Natural killer cell (primary cell): ENCODE measurements at regions not wholly inside any gene's neighbourhood (a gene's known extent, or its start where the extent isn't known, plus 50 kb on each side); places are given as distances from the start of the nearest gene placed in this dataset.
"Not testable (repeated sequence)": the region's sequence is repeated elsewhere in the genome, so short reads cannot be mapped to it uniquely, and the experiment has no call there.

Source experiments
- ATAC-seq, 3 donors: fragments of 150-1000 bp in 2 of 3; fragments of 200-7000 bp in 1 of 3; cut with Tn5 transposase; 1 replicate in 1 of 3; 2 replicates in 2 of 3; pipeline ENCODE4 v1.10.0; 2021; ENCODE audit warnings: mild to moderate bottlenecking in 2 of 3, moderate library complexity in 2 of 3
- DNase-seq, 2 donors: peaks; one replicate each; pipeline versions ENCODE4 v3.0.0 to v3.0.0-alpha.2; 2013 to 2021; ENCODE audit warnings: mixed read lengths in 1 of 2
- H3K27ac ChIP-seq: one replicate; pipeline ENCODE4 v1.5.1; 2013; ENCODE audit warnings: mild to moderate bottlenecking, low read length
- H3K27me3 ChIP-seq: one replicate; pipeline ENCODE4 v1.6.1; 2013; ENCODE audit warnings: low read length; ENCODE audit not compliant: control insufficient read depth, insufficient read depth
- H3K36me3 ChIP-seq: one replicate; pipeline ENCODE4 v1.6.1; 2013; ENCODE audit warnings: low read length; ENCODE audit not compliant: control insufficient read depth, insufficient read depth
- H3K4me1 ChIP-seq: one replicate; pipeline ENCODE4 v1.6.1; 2013; ENCODE audit warnings: low read length; ENCODE audit not compliant: control insufficient read depth, insufficient read depth
- H3K4me3 ChIP-seq: one replicate; pipeline ENCODE4 v1.5.1; 2013; ENCODE audit warnings: low read length
- H3K9me3 ChIP-seq: one replicate; pipeline ENCODE4 v1.6.1; 2013; ENCODE audit warnings: low read length; ENCODE audit not compliant: control insufficient read depth, insufficient read depth
- H3K27ac Mint-ChIP-seq, 2 donors: one replicate each; pipeline ENCODE4 v1.8.0; 2022; ENCODE audit warnings: mild to moderate bottlenecking in 2 of 2, mixed read lengths in 2 of 2, moderate library complexity in 1 of 2
- H3K27me3 Mint-ChIP-seq, 2 donors: one replicate each; pipeline ENCODE4 v1.8.0; 2022; ENCODE audit warnings: low read depth in 2 of 2, mixed read lengths in 2 of 2
- H3K36me3 Mint-ChIP-seq: one replicate; pipeline ENCODE4 v1.8.0; 2022; ENCODE audit warnings: mixed read lengths
- H3K4me1 Mint-ChIP-seq, 2 donors: one replicate each; pipeline ENCODE4 v1.8.0; 2022; ENCODE audit warnings: mixed read lengths in 2 of 2
- H3K4me3 Mint-ChIP-seq: one replicate; pipeline ENCODE4 v1.8.0; 2022; ENCODE audit warnings: mild to moderate bottlenecking, moderate library complexity, mixed read lengths
- H3K9me3 Mint-ChIP-seq, 2 donors: one replicate each; pipeline ENCODE4 v1.8.0; 2022; ENCODE audit warnings: mixed read lengths in 2 of 2
- WGBS: methylation state at CpG from one replicate; pipeline ENCODE4 v1.1.7; 2013; ENCODE audit warnings: missing lambda C conversion rate; ENCODE audit not compliant: insufficient coverage; 5-methylcytosine and 5-hydroxymethylcytosine counted together
- intact Hi-C: fragments of 100-400 bp; cut with micrococcal nuclease; formaldehyde crosslinking; loops from one replicate; pipeline ENCODE4 v1.14.2; 2022
- TF ChIP-seq, protein P1 (sequence below): fragments of 200-600 bp; IDR thresholded peaks from one replicate; pipeline ENCODE4 v1.8.0; 2022; ENCODE audit warnings: antibody characterized with exemption

DNA sequence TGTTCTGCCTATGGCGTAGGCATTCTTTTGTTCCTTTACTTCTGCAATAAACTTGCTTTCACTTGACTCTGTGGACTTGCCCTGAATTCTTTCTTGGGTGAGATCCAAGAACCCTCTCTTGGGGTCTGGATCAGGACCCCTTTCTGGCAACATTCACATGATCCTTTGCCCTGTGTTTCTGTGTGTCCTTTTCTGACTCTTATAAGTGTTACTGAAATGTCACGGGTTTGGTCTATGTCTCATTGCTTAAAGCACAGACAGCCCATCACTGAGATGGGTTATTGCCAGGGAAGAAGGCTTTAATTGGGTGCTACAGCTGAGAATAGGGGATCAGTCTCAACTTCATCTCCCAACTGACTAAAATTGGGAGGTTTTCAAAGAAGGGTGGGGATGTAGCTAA, 110.9 kb upstream of the XPO1 start:
- no peak overlapping the region for H3K4me3 Mint-ChIP-seq
- no peaks in the 10 kb centered on the region for H3K9me3 Mint-ChIP-seq
- no peak overlapping the region for H3K27ac ChIP-seq
- no peak overlapping the region for H3K27ac Mint-ChIP-seq
- no peaks in the 10 kb centered on the region for H3K27me3 ChIP-seq
- no peaks in the 10 kb centered on the region for H3K36me3 Mint-ChIP-seq
- TF ChIP-seq, protein P1, sequence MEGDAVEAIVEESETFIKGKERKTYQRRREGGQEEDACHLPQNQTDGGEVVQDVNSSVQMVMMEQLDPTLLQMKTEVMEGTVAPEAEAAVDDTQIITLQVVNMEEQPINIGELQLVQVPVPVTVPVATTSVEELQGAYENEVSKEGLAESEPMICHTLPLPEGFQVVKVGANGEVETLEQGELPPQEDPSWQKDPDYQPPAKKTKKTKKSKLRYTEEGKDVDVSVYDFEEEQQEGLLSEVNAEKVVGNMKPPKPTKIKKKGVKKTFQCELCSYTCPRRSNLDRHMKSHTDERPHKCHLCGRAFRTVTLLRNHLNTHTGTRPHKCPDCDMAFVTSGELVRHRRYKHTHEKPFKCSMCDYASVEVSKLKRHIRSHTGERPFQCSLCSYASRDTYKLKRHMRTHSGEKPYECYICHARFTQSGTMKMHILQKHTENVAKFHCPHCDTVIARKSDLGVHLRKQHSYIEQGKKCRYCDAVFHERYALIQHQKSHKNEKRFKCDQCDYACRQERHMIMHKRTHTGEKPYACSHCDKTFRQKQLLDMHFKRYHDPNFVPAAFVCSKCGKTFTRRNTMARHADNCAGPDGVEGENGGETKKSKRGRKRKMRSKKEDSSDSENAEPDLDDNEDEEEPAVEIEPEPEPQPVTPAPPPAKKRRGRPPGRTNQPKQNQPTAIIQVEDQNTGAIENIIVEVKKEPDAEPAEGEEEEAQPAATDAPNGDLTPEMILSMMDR = no peak
- intact Hi-C loops = no loop called here
- peaks cover 16% of the 10 kb centered on the region for H3K9me3 ChIP-seq
- no peaks in the 10 kb centered on the region for H3K36me3 ChIP-seq
- no peak overlapping the region for H3K4me3 ChIP-seq
- ATAC-seq = no peak
- WGBS = 96% methylated on average over 2 of the region's 2 CpGs
- H3K27me3 Mint-ChIP-seq = no peaks in the 10 kb centered on the region
- H3K4me1 Mint-ChIP-seq = no peaks in the 10 kb centered on the region
- DNase-seq = no peak
- no peaks in the 10 kb centered on the region for H3K4me1 ChIP-seq

DNA sequence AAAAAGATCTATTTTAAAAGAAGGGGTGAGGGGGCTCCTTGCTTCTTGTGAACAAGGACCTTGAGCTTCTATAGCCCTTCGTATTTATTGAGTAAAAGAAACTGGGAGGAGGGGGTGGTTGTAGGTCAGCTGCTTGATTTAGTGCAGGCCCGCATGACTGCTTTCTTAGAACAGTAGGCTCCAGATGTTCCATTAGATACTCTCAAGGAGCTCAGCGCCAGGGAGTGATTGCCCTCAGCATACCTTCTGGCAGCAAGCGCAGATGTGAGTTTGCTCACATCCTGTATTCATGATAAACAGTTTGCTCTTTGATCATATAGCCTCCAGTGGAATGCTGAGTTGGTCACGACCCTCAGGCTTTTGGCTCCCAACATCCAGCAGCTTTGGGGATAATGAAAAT, 108.9 kb upstream of the XPO1 start:
- Histone ChIP-seq H3K4me1 (no peaks in the 10 kb centered on the region), H3K27me3 (no peaks in the 10 kb centered on the region), H3K9me3 (peaks cover 16% of the 10 kb centered on the region), H3K4me3 (no peak overlapping the region), H3K36me3 (no peaks in the 10 kb centered on the region), H3K27ac (no peak overlapping the region)
- ATAC-seq = no peak
- Mint-ChIP-seq H3K9me3 (no peaks in the 10 kb centered on the region), H3K27me3 (no peaks in the 10 kb centered on the region), H3K27ac (no peak overlapping the region), H3K4me3 (no peak overlapping the region), H3K4me1 (no peaks in the 10 kb centered on the region), H3K36me3 (no peaks in the 10 kb centered on the region)
- 92% methylated on average over 4 of the region's 5 CpGs for WGBS
- intact Hi-C loops = no loop called here
- TF ChIP-seq, protein P1 = no peak
- DNase-seq = no peak

GRCh38 chr2:61645911-61646310, 107.8 kb upstream of the XPO1 start:
- H3K4me1 Mint-ChIP-seq = no peaks in the 10 kb centered on the region
- intact Hi-C loops = no loop called here
- Histone ChIP-seq H3K27me3 (no peaks in the 10 kb centered on the region), H3K9me3 (peaks cover 16% of the 10 kb centered on the region), H3K4me3 (no peak overlapping the region), H3K4me1 (no peaks in the 10 kb centered on the region), H3K36me3 (no peaks in the 10 kb centered on the region), H3K27ac (no peak overlapping the region)
- DNase-seq (no peak), ATAC-seq (no peak)
- no peaks in the 10 kb centered on the region for H3K36me3 Mint-ChIP-seq
- no peak overlapping the region for H3K4me3 Mint-ChIP-seq
- H3K27me3 Mint-ChIP-seq = no peaks in the 10 kb centered on the region
- no peaks in the 10 kb centered on the region for H3K9me3 Mint-ChIP-seq
- TF ChIP-seq, protein P1 = no peak
- H3K27ac Mint-ChIP-seq = no peak overlapping the region
- WGBS = no CpG with 5 or more reads among the region's 1 CpG

- DNase-seq, H3K27me3 ChIP-seq, intact Hi-C loops, H3K36me3 ChIP-seq, H3K27me3 Mint-ChIP-seq, H3K27ac ChIP-seq, ATAC-seq, H3K36me3 Mint-ChIP-seq, H3K4me1 ChIP-seq, H3K4me3 Mint-ChIP-seq, H3K4me3 ChIP-seq, H3K9me3 Mint-ChIP-seq, H3K4me1 Mint-ChIP-seq, H3K27ac Mint-ChIP-seq: not testable (repeated sequence)
- H3K9me3 ChIP-seq = peaks cover 11% of the 10 kb centered on the region
- WGBS = 93% methylated on average over 6 of the region's 6 CpGs
Observed at GRCh38 chr2:61643153-61643552, 105.0 kb upstream of the XPO1 start.
